PC-3 (cell line): ENCODE measurements at regions not wholly inside any gene's neighbourhood (a gene's known extent, or its start where the extent isn't known, plus 50 kb on each side); places are given as distances from the start of the nearest gene placed in this dataset.
A peak's percentile ranks its signal among the peaks of the same experiment; 100 is the strongest.

Experiments
- ATAC-seq: fragments of 200-7000 bp; cut with Tn5 transposase; 2 replicates; pipeline ENCODE4 v1.9.1; 2020; ENCODE audit warnings: mild to moderate bottlenecking, moderate library complexity
- BruUV-seq: library from RNA; stranded (reverse); fragments of 400-500 nt; replicated peaks from 2 replicates; lab custom pipeline; 2021; lab: Mats Ljungman, UMichigan
- CTCF ChIA-PET: fragments of 300-600 bp; sonication (Branson Sonifier 250); formaldehyde crosslinking; loops from one replicate; lab custom pipeline; 2022; ENCODE audit warnings: antibody characterized with exemption; lab: Charles Lee
- POLR2A ChIA-PET: fragments of 300-600 bp; sonication (Branson Sonifier 250); formaldehyde crosslinking; loops from one replicate; lab custom pipeline; 2022; ENCODE audit warnings: antibody characterized with exemption; ENCODE audit not compliant: unreplicated experiment; lab: Charles Lee
- DNase-seq: peaks from one replicate; pipeline ENCODE4 v3.0.0-alpha.2; 2015
- H2AFZ ChIP-seq: fragments of 300-600 bp; sonication (generic); 2 replicates; pipeline ENCODE4 v1.6.0; 2016; ENCODE audit warnings: antibody characterized with exemption, low read length
- H3F3A ChIP-seq: fragments of 300-600 bp; sonication (generic); one replicate; pipeline ENCODE4 v1.6.0; 2017; ENCODE audit warnings: antibody characterized with exemption, low read length, control low read depth, mild to moderate bottlenecking; ENCODE audit not compliant: unreplicated experiment
- H3K27ac ChIP-seq: fragments of 300-600 bp; sonication (generic); 2 replicates; pipeline ENCODE4 v1.5.1; 2016; ENCODE audit warnings: mild to moderate bottlenecking, low read length
- H3K27me3 ChIP-seq: fragments of 300-600 bp; sonication (generic); 2 replicates; pipeline ENCODE4 v1.6.1; 2016; ENCODE audit warnings: low read length, mixed read lengths
- H3K36me3 ChIP-seq: fragments of 300-600 bp; sonication (generic); 2 replicates; pipeline ENCODE4 v1.6.1; 2016; ENCODE audit warnings: low read depth, mixed run types, low read length, mixed read lengths
- H3K4me1 ChIP-seq: fragments of 300-600 bp; sonication (generic); 2 replicates; pipeline ENCODE4 v1.5.1; 2016; ENCODE audit warnings: low read length; ENCODE audit not compliant: insufficient read depth
- H3K4me2 ChIP-seq: fragments of 300-600 bp; sonication (generic); 2 replicates; pipeline ENCODE4 v1.6.0; 2016; ENCODE audit warnings: low read length
- H3K4me3 ChIP-seq: fragments of 300-600 bp; sonication (generic); 2 replicates; pipeline ENCODE4 v1.5.1; 2016; ENCODE audit warnings: mild to moderate bottlenecking, low read length, mixed read lengths
- H3K79me2 ChIP-seq: fragments of 300-600 bp; sonication (generic); 2 replicates; pipeline ENCODE4 v1.6.1; 2017; ENCODE audit warnings: low read length, mixed read lengths
- H3K9ac ChIP-seq: fragments of 300-600 bp; sonication (generic); 2 replicates; pipeline ENCODE4 v1.6.0; 2016; ENCODE audit warnings: mild to moderate bottlenecking, low read length
- H3K9me2 ChIP-seq: fragments of 300-600 bp; sonication (generic); replicated peaks from 2 replicates; pipeline ENCODE4 v1.6.1; 2016; ENCODE audit warnings: mixed run types, low read length, mixed read lengths
- H3K9me3 ChIP-seq: fragments of 300-600 bp; sonication (generic); 2 replicates; pipeline ENCODE4 v1.6.1; 2016; ENCODE audit warnings: low read length, mixed read lengths
- H4K20me1 ChIP-seq: fragments of 300-600 bp; sonication (generic); 2 replicates; pipeline ENCODE4 v1.6.1; 2016; ENCODE audit warnings: low read length, mixed read lengths
- CTCF ChIP-seq: fragments of 300-600 bp; sonication (generic); conservative IDR thresholded peaks from 2 replicates; pipeline ENCODE4 v1.5.1; 2017; ENCODE audit warnings: antibody characterized with exemption, low read depth, mild to moderate bottlenecking, low read length
- EZH2 ChIP-seq: fragments of 300-600 bp; sonication (generic); IDR thresholded peaks from one replicate; pipeline ENCODE4 v1.6.1; 2017; ENCODE audit warnings: antibody characterized with exemption, mild to moderate bottlenecking, low read length; ENCODE audit not compliant: unreplicated experiment
- EZH2phosphoT487 ChIP-seq: fragments of 300-600 bp; sonication (generic); IDR thresholded peaks from 2 replicates; pipeline ENCODE4 v1.6.1; 2018; ENCODE audit warnings: mild to moderate bottlenecking, antibody characterized with exemption, low read length, borderline replicate concordance
- intact Hi-C: fragments of 100-400 bp; cut with micrococcal nuclease; formaldehyde crosslinking; loops from 2 replicates; pipeline ENCODE4 v1.9.0; 2023

- POLR2A ChIA-PET, result no interaction called here
- TF ChIP-seq EZH2phosphoT487 (no peak), EZH2 (no peak), CTCF (no peak)
- CTCF ChIA-PET, result no interaction called here
These were observed 142.9 kb upstream of the PZP start for GRCh38 chr12:9351136-9351535.

GRCh38 chr12:9349888-9350885, 142.0 kb upstream of the PZP start:
- peak overlapping the region; percentile 25; the same call in 1 of the 2 replicates for H3K4me2 ChIP-seq

More at GRCh38 chr12:9351136-9351535, 142.9 kb upstream of the PZP start:
- DNase-seq (no peak), ATAC-seq (no peak)
- Histone ChIP-seq H3K79me2 (no peaks in the 10 kb centered on the region), H3K9me2 (no peaks in the 10 kb centered on the region), H3K36me3 (no peaks in the 10 kb centered on the region), H3K4me2 (no peak overlapping the region), H3K27me3 (no peaks in the 10 kb centered on the region), H3K9ac (no peak overlapping the region), H3K27ac (no peak overlapping the region), H3F3A (no peaks in the 10 kb centered on the region), H3K9me3 (peaks cover 6% of the 10 kb centered on the region; the same call in 1 of the 2 replicates), H3K4me3 (no peak overlapping the region), H3K4me1 (no peaks in the 10 kb centered on the region), H2AFZ (no peak overlapping the region), H4K20me1 (no peaks in the 10 kb centered on the region)
- intact Hi-C loops, result no loop called here
- no TSS peak for BruUV-seq

More at GRCh38 chr12:9349888-9350885, 142.0 kb upstream of the PZP start:
- Histone ChIP-seq H3F3A (no peaks in the 10 kb centered on the region), H3K9me2 (no peaks in the 10 kb centered on the region), H3K4me3 (no peak overlapping the region), H3K9me3 (peaks cover 6% of the 10 kb centered on the region; the same call in 1 of the 2 replicates), H3K9ac (no peak overlapping the region), H3K27ac (no peak overlapping the region), H4K20me1 (no peaks in the 10 kb centered on the region), H3K4me1 (no peaks in the 10 kb centered on the region), H3K27me3 (no peaks in the 10 kb centered on the region), H3K36me3 (no peaks in the 10 kb centered on the region), H2AFZ (no peak overlapping the region), H3K79me2 (no peaks in the 10 kb centered on the region)
- peak; percentile 49 for ATAC-seq
- DNase-seq, result peak; percentile 30
- BruUV-seq, result no TSS peak
- TF ChIP-seq CTCF, result no peak
- POLR2A ChIA-PET, result no interaction called here
- intact Hi-C loops, result no loop called here
- CTCF ChIA-PET, result no interaction called here
